ENCODE measurements at regions not wholly inside any gene's neighbourhood (a gene's known extent, or its start where the extent isn't known, plus 50 kb on each side); places are given as distances from the start of the nearest gene placed in this dataset.

DNA sequence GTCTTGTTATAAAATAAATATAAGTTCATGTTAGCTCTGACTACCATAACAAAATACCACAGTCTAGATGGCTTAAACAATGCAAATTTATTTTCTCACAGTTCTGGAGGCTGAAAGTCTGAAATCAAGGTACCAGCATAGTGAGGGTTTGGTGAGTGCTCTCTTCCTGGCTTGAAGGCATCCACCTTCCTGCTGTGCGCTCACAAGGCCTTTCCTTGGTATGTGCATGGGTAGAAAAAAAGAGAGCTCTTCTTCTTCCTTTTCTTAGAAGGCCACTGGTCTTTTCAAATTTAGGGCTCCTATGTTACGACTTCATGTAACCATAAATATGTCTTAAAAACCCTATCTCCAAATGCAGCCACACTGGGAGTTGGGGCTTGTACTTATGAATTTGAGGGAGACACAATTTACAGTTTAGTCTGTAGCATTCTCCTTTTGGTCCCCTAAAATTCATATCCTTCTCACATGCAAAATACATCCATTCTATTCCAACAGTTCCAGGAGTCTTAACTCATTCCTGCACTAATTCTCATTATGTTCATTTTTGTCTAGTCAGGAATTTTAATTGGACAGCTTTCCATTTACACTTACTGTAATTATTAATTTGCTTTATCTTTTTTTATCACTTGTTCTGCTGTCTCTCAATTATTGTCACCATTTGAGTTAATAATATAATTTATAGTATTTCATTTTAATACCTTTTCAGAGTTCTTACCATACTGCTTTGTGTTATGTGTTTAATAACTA lies 381.9 kb upstream of the EPHA7 start:
- TF ChIP-seq EZH2 (IDR thresholded peaks at IDR 0.05; ENCODE audit: borderline replicate concordance, low read depth, low read length, severe bottlenecking) (no peak), GATA2 (IDR thresholded peaks at IDR 0.05; ENCODE audit: insufficient read depth, insufficient read length, low read depth, low read length) (no peak), CTCF (IDR thresholded peaks at IDR 0.05; ENCODE audit: extremely low read depth in 1 of 2, insufficient read depth in 1 of 2, low read depth in 1 of 2, low read length in 2 of 2) (no peak), POLR2AphosphoS5 (IDR thresholded peaks at IDR 0.05; ENCODE audit: insufficient read depth, low read depth, low read length) (no peak), POLR2A (IDR thresholded peaks at IDR 0.05; ENCODE audit: low read depth, low read length) (no peak)
